Astrocyte (in vitro differentiated cells and primary cell): ENCODE measurements at regions not wholly inside any gene's neighbourhood (a gene's known extent, or its start where the extent isn't known, plus 50 kb on each side); places are given as distances from the start of the nearest gene placed in this dataset.
A peak's percentile ranks its signal among the peaks of the same experiment; 100 is the strongest.

ENCODE experiments used
- DNase-seq: peaks from one replicate; pipeline ENCODE4 v3.0.0-alpha.2; 2010; ENCODE audit warnings: low read depth
- FAIRE-seq: peaks from 2 replicates; lab custom pipeline; 2011; peaks lifted over from hg19 to GRCh38; lab: Jason Lieb, UNC
- H2AFZ ChIP-seq: 2 replicates; pipeline ENCODE4 v1.6.0; 2012; ENCODE audit warnings: low read depth, low read length, inconsistent platforms
- H3K27ac ChIP-seq: 2 replicates; pipeline ENCODE4 v1.5.1; 2011; ENCODE audit warnings: low read depth, low read length, inconsistent platforms
- H3K27me3 ChIP-seq: 2 replicates; pipeline ENCODE4 v1.6.0; 2011; ENCODE audit warnings: low read length, inconsistent platforms; ENCODE audit not compliant: insufficient read depth
- H3K36me3 ChIP-seq: 2 replicates; pipeline ENCODE4 v1.5.1; 2011; ENCODE audit warnings: low read length, inconsistent platforms; ENCODE audit not compliant: insufficient read depth
- H3K4me1 ChIP-seq: 2 replicates; pipeline ENCODE4 v1.5.1; 2011; ENCODE audit warnings: low read length, inconsistent platforms; ENCODE audit not compliant: insufficient read depth
- H3K4me2 ChIP-seq: 2 replicates; pipeline ENCODE4 v1.6.0; 2012; ENCODE audit warnings: low read length, inconsistent platforms
- H3K4me3 ChIP-seq: 2 replicates; pipeline ENCODE4 v1.5.1; 2011; ENCODE audit warnings: low read depth, mild to moderate bottlenecking, low read length, inconsistent platforms; ENCODE audit not compliant: insufficient read depth
- H3K79me2 ChIP-seq: 2 replicates; pipeline ENCODE4 v1.6.0; 2012; ENCODE audit warnings: mild to moderate bottlenecking, low read length, inconsistent platforms; ENCODE audit not compliant: insufficient read depth
- H3K9ac ChIP-seq: 2 replicates; pipeline ENCODE4 v1.6.0; 2012; ENCODE audit warnings: mild to moderate bottlenecking, low read length, inconsistent platforms
- H3K9me3 ChIP-seq: 2 replicates; pipeline ENCODE4 v1.5.1; 2012; ENCODE audit warnings: low read depth, mild to moderate bottlenecking, low read length, inconsistent platforms; ENCODE audit not compliant: insufficient read depth
- H4K20me1 ChIP-seq: 2 replicates; pipeline ENCODE4 v1.6.0; 2012; ENCODE audit warnings: low read length, inconsistent platforms; ENCODE audit not compliant: insufficient read depth
- H3K27ac Mint-ChIP-seq: one replicate; pipeline ENCODE4 v1.8.0; 2021; ENCODE audit warnings: mild to moderate bottlenecking, mixed read lengths; ENCODE audit not compliant: unreplicated experiment
- H3K27me3 Mint-ChIP-seq: one replicate; pipeline ENCODE4 v1.8.0; 2021; ENCODE audit warnings: low read depth, mixed read lengths; ENCODE audit not compliant: unreplicated experiment
- H3K36me3 Mint-ChIP-seq: one replicate; pipeline ENCODE4 v1.8.0; 2021; ENCODE audit warnings: low read depth, mixed read lengths; ENCODE audit not compliant: unreplicated experiment
- H3K4me1 Mint-ChIP-seq: one replicate; pipeline ENCODE4 v1.8.0; 2021; ENCODE audit warnings: low read depth, mixed read lengths; ENCODE audit not compliant: unreplicated experiment
- H3K4me3 Mint-ChIP-seq: one replicate; pipeline ENCODE4 v1.8.0; 2021; ENCODE audit warnings: mild to moderate bottlenecking, moderate library complexity, mixed read lengths; ENCODE audit not compliant: unreplicated experiment
- H3K9me3 Mint-ChIP-seq: one replicate; pipeline ENCODE4 v1.8.0; 2021; ENCODE audit warnings: mild to moderate bottlenecking, mixed read lengths; ENCODE audit not compliant: unreplicated experiment
- EZH2 ChIP-seq: IDR thresholded peaks from 2 replicates; pipeline ENCODE4 v1.6.1; 2012; ENCODE audit warnings: mild to moderate bottlenecking, low read length, inconsistent platforms; ENCODE audit not compliant: insufficient read depth
- TF ChIP-seq, protein P1 (sequence below): IDR thresholded peaks from 2 replicates; pipeline ENCODE4 v1.5.1; 2011; ENCODE audit warnings: low read depth, mild to moderate bottlenecking, inconsistent platforms, low read length, moderate library complexity; ENCODE audit not compliant: insufficient read depth

GRCh38 chr14:104460791-104461651 lies 118.5 kb upstream of the C14orf180 start:
- Histone ChIP-seq H3K27me3 (peaks cover 11% of the 10 kb centered on the region), H3K4me3 (no peak overlapping the region), H3K79me2 (no peaks in the 10 kb centered on the region), H3K4me1 (no peaks in the 10 kb centered on the region), H3K9me3 (no peaks in the 10 kb centered on the region), H3K27ac (no peak overlapping the region), H3K4me2 (no peak overlapping the region), H3K9ac (no peak overlapping the region), H4K20me1 (no peaks in the 10 kb centered on the region), H3K36me3 (no peaks in the 10 kb centered on the region), H2AFZ (no peak overlapping the region)
- DNase-seq (no peak), FAIRE-seq (no peak)
- Mint-ChIP-seq H3K27ac (no peak overlapping the region), H3K9me3 (no peaks in the 10 kb centered on the region), H3K36me3 (no peaks in the 10 kb centered on the region), H3K4me1 (no peaks in the 10 kb centered on the region), H3K27me3 (peaks cover 77% of the 10 kb centered on the region), H3K4me3 (no peak overlapping the region)
- TF ChIP-seq, protein P1, sequence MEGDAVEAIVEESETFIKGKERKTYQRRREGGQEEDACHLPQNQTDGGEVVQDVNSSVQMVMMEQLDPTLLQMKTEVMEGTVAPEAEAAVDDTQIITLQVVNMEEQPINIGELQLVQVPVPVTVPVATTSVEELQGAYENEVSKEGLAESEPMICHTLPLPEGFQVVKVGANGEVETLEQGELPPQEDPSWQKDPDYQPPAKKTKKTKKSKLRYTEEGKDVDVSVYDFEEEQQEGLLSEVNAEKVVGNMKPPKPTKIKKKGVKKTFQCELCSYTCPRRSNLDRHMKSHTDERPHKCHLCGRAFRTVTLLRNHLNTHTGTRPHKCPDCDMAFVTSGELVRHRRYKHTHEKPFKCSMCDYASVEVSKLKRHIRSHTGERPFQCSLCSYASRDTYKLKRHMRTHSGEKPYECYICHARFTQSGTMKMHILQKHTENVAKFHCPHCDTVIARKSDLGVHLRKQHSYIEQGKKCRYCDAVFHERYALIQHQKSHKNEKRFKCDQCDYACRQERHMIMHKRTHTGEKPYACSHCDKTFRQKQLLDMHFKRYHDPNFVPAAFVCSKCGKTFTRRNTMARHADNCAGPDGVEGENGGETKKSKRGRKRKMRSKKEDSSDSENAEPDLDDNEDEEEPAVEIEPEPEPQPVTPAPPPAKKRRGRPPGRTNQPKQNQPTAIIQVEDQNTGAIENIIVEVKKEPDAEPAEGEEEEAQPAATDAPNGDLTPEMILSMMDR, result no peak
- TF ChIP-seq EZH2, result no peak

GRCh38 chr14:104461676-104462449 lies 117.7 kb upstream of the C14orf180 start:
- H3K9me3 ChIP-seq, result no peaks in the 10 kb centered on the region
- TF ChIP-seq, protein P1, result no peak
- TF ChIP-seq EZH2, result no peak
- no peak for DNase-seq
- H3K4me3 ChIP-seq, result no peak overlapping the region
- Mint-ChIP-seq H3K27me3 (peaks cover 76% of the 10 kb centered on the region), H3K36me3 (no peaks in the 10 kb centered on the region), H3K4me3 (peak overlapping the region; percentile 11), H3K9me3 (no peaks in the 10 kb centered on the region), H3K27ac (no peak overlapping the region), H3K4me1 (no peaks in the 10 kb centered on the region)
- no peaks in the 10 kb centered on the region for H3K4me1 ChIP-seq
- no peaks in the 10 kb centered on the region for H3K79me2 ChIP-seq
- H2AFZ ChIP-seq, result no peak overlapping the region
- no peak overlapping the region for H3K9ac ChIP-seq
- H3K4me2 ChIP-seq, result no peak overlapping the region
- no peaks in the 10 kb centered on the region for H4K20me1 ChIP-seq
- H3K27ac ChIP-seq, result no peak overlapping the region
- FAIRE-seq, result no peak
- no peaks in the 10 kb centered on the region for H3K36me3 ChIP-seq
- peaks cover 11% of the 10 kb centered on the region for H3K27me3 ChIP-seq
